ENCODE measurements at regions not wholly inside any gene's neighbourhood (a gene's known extent, or its start where the extent isn't known, plus 50 kb on each side); places are given as distances from the start of the nearest gene placed in this dataset.
A peak's percentile ranks its signal among the peaks of the same experiment; 100 is the strongest.

GRCh38 chr9:96158909-96159575 lies 142.9 kb downstream of the HSD17B3 start:
- Histone ChIP-seq H3K27ac (no peak overlapping the region), H3K4me1 (peaks cover 0 to 19% (median 2%) of the 10 kb centered on the region in 4 donors), H3K27me3 (no peaks in the 10 kb centered on the region), H3K36me3 (no peaks in the 10 kb centered on the region), H3K9me3 (peaks cover 0 to 6% (median 0%) of the 10 kb centered on the region in 4 donors), H3K4me3 (no peak overlapping the region)
- intact Hi-C loops (cut with DNase I; ENCODE audit: low total_unique reads): no loop called here
- DNase-seq: no peak
- 63 to 74% (median 72%) methylated on average over 9 of the region's 9 CpGs for WGBS, 5 donors
- TF ChIP-seq EP300 (IDR thresholded peaks at IDR 0.05) (no peak), POLR2AphosphoS5 (IDR thresholded peaks at IDR 0.05) (no peak), CTCF (IDR thresholded peaks at IDR 0.05) (no peak), POLR2A (IDR thresholded peaks at IDR 0.05) (no peak)

DNA sequence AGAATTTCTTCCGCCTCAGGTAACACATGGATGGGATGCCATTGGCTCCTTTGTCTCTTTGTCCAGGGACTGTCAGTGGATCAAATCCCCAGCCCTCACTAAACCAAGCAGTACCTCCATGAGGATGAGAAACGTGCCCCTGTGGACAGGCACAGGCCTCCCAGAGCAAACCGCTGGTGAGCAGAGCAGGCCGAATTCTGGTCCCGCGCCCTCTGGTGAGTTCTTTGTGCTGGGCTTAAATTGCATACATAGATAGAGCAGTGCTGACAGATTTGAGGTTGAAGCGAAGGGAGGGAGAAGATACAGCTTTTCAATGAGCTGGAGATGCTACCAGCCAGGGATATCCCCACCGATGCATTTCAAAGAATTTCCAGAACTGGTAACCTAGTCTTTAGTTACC lies 143.8 kb downstream of the HSD17B3 start:
- peaks cover 0 to 6% (median 0%) of the 10 kb centered on the region in 4 donors for H3K9me3 ChIP-seq
- no peak for TF ChIP-seq EP300 (IDR thresholded peaks at IDR 0.05)
- TF ChIP-seq POLR2AphosphoS5 (IDR thresholded peaks at IDR 0.05): no peak
- no peak for TF ChIP-seq POLR2A (IDR thresholded peaks at IDR 0.05)
- TF ChIP-seq CTCF (IDR thresholded peaks at IDR 0.05): no peak
- H3K27me3 ChIP-seq: no peaks in the 10 kb centered on the region
- no peak overlapping the region for H3K4me3 ChIP-seq
- no peak overlapping the region for H3K27ac ChIP-seq
- intact Hi-C loops (cut with DNase I; ENCODE audit: low total_unique reads): no loop called here
- 89 to 98% (median 95%) methylated on average over 8 of the region's 8 CpGs for WGBS, 5 donors
- H3K4me1 ChIP-seq: peaks cover 0 to 19% (median 2%) of the 10 kb centered on the region in 4 donors
- H3K36me3 ChIP-seq: no peaks in the 10 kb centered on the region
- DNase-seq: no peak

DNA sequence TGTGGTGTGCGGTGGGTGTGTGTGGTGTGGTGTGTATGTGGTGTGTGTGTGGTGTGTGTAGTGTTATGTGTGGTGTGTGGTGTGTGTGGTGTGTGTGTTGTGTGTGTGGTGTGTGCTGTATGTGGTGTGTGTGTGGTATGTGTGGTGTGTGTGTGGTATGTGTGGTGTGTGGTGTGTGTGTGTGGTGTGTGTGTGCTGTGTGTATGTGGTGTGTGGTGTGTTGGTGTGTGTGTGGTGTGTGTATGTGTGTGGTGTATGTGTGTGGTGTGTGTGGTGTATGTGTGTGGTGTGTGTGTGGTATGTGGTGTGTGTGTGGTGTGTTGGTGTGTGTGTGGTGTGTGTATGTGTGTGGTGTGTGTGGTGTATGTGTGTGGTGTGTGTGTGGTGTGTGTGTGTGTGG lies 144.3 kb downstream of the HSD17B3 start:
- no peak overlapping the region for H3K4me3 ChIP-seq
- H3K27ac ChIP-seq: no peak overlapping the region
- no peaks in the 10 kb centered on the region for H3K36me3 ChIP-seq
- TF ChIP-seq POLR2AphosphoS5 (IDR thresholded peaks at IDR 0.05): no peak
- TF ChIP-seq POLR2A (IDR thresholded peaks at IDR 0.05): no peak
- TF ChIP-seq CTCF (IDR thresholded peaks at IDR 0.05): no peak
- no peak for TF ChIP-seq EP300 (IDR thresholded peaks at IDR 0.05)
- 0 to 85% (median 0%) methylated on average over 1 of the region's 1 CpG for WGBS, 5 donors
- H3K9me3 ChIP-seq: peaks cover 0 to 6% (median 0%) of the 10 kb centered on the region in 4 donors
- no peaks in the 10 kb centered on the region for H3K27me3 ChIP-seq
- intact Hi-C loops (cut with DNase I; ENCODE audit: low total_unique reads): no loop called here
- DNase-seq: no peak
- H3K4me1 ChIP-seq: peaks cover 0 to 19% (median 2%) of the 10 kb centered on the region in 4 donors

DNA sequence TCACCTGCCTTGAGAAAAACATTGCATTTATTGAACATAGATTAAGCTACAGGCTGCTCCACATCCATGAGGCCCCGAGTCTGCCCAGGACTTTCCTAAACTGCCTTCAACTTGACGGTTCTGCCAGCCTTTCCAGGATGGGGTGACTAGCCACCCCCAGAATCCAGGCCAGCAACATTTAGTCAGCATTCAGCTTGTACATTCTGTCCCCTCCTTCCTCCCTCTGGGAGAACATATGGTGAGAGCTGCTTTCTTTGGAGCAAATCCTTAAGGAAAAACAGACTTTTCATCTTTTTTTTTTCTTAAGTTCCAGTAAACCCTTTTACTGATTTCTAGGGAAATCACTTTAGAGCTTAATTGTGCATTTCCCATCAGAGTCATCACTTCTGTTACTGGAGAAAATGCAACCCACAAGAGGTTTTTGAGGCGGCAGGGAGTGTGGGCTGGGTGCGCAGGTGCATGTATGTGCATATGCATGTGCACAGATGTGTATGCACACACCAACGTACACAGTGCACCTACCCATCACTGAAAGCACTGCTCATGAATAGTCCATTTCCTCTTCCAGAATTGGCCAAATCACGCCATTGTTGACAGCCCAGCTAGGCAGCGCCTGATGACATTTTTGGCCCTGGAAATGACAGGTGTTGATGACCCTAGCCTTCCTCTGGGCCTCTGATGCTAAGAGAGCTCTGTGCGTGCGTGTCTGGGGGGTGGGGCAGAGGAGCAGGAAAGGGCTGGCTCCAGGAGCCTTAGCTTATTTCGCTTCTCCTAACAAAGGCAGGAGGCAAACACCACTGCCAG lies 145.6 kb downstream of the HSD17B3 start:
- intact Hi-C loops (cut with DNase I; ENCODE audit: low total_unique reads): no loop called here
- TF ChIP-seq EP300 (IDR thresholded peaks at IDR 0.05) (no peak), POLR2A (IDR thresholded peaks at IDR 0.05) (no peak), CTCF (IDR thresholded peaks at IDR 0.05) (no peak), POLR2AphosphoS5 (IDR thresholded peaks at IDR 0.05) (peak in 1 of 3 donors; percentile 57)
- WGBS, 5 donors: 66 to 87% (median 74%) methylated on average over 10 of the region's 10 CpGs
- Histone ChIP-seq H3K27ac (peak overlapping the region in 3 of 5 donors; percentile 4 to 51 (median 38)), H3K27me3 (no peaks in the 10 kb centered on the region), H3K4me1 (peaks cover 0 to 19% (median 2%) of the 10 kb centered on the region in 4 donors), H3K9me3 (peaks cover 0 to 6% (median 0%) of the 10 kb centered on the region in 4 donors), H3K36me3 (no peaks in the 10 kb centered on the region), H3K4me3 (no peak overlapping the region)
- DNase-seq: no peak

Data from stomach (tissue), 8 donors.